ENCODE measurements at regions not wholly inside any gene's neighbourhood (a gene's known extent, or its start where the extent isn't known, plus 50 kb on each side); places are given as distances from the start of the nearest gene placed in this dataset.

- DNase-seq (ENCODE audit: extremely low read depth, low read depth): no peak
- TF ChIP-seq CTCF (IDR thresholded peaks at IDR 0.05; ENCODE audit: low read depth, low read length, missing control alignments): no peak
- H3K4me3 ChIP-seq (replicated peaks; ENCODE audit: low read depth, low read length): no peak overlapping the region
Observed at GRCh38 chr9:107667231-107668070, 177.9 kb upstream of the KLF4 start.

GRCh38 chr9:107665057-107665456 lies 175.5 kb upstream of the KLF4 start:
- no peak overlapping the region for H3K4me3 ChIP-seq (replicated peaks; ENCODE audit: low read depth, low read length)
- TF ChIP-seq CTCF (IDR thresholded peaks at IDR 0.05; ENCODE audit: low read depth, low read length, missing control alignments): no peak
- no peak for DNase-seq (ENCODE audit: extremely low read depth, low read depth)

GRCh38 chr9:107660976-107661375 lies 171.4 kb upstream of the KLF4 start:
- H3K4me3 ChIP-seq (replicated peaks; ENCODE audit: low read depth, low read length): no peak overlapping the region
- DNase-seq (ENCODE audit: extremely low read depth, low read depth): no peak
- no peak for TF ChIP-seq CTCF (IDR thresholded peaks at IDR 0.05; ENCODE audit: low read depth, low read length, missing control alignments)

DNA sequence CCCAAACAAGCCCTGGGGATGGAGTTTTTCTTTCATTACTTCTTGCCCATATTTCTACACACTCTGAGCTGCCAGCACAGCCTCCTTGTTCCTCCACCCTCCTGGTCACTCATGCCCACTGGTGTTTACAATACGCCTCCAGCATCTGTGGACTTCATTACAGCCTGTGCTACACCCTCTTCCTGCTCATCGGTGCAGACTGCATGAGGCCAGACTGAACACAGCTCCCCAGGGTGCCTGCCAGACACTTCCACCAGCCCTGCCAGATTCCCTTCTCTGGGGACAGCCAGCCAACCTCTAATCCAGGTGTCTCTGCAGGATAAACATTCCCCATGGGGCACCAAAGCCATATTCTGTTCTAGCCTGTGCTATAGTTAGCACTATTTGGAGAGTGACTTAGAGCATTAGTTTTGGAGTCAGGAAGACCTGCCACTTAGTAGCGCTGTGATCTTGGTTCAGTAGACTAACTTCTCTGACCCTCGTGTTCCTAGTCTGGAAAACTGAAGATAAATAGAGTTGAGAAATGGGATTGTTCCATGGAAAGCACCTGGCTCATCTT lies 163.8 kb upstream of the KLF4 start:
- no peak for DNase-seq (ENCODE audit: extremely low read depth, low read depth)
- no peak overlapping the region for H3K4me3 ChIP-seq (replicated peaks; ENCODE audit: low read depth, low read length)
- no peak for TF ChIP-seq CTCF (IDR thresholded peaks at IDR 0.05; ENCODE audit: low read depth, low read length, missing control alignments)

GRCh38 chr9:107650995-107651394 lies 161.4 kb upstream of the KLF4 start:
- no peak for TF ChIP-seq CTCF (IDR thresholded peaks at IDR 0.05; ENCODE audit: low read depth, low read length, missing control alignments)
- DNase-seq (ENCODE audit: extremely low read depth, low read depth): no peak
- no peak overlapping the region for H3K4me3 ChIP-seq (replicated peaks; ENCODE audit: low read depth, low read length)

GRCh38 chr9:107650321-107650720 lies 160.8 kb upstream of the KLF4 start:
- no peak for DNase-seq (ENCODE audit: extremely low read depth, low read depth)
- no peak overlapping the region for H3K4me3 ChIP-seq (replicated peaks; ENCODE audit: low read depth, low read length)
- TF ChIP-seq CTCF (IDR thresholded peaks at IDR 0.05; ENCODE audit: low read depth, low read length, missing control alignments): no peak

All from HFF-Myc (cell line).